ENCODE measurements at regions not wholly inside any gene's neighbourhood (a gene's known extent, or its start where the extent isn't known, plus 50 kb on each side); places are given as distances from the start of the nearest gene placed in this dataset.

- no peak for DNase-seq
Observed at GRCh38 chrX:44040406-44040805, 67.2 kb upstream of the NDP start.

- no peak for DNase-seq
Observed at GRCh38 chrX:44039556-44039955, 66.4 kb upstream of the NDP start.

GRCh38 chrX:44036336-44036735 is 63.1 kb upstream of the NDP start:
- DNase-seq = no peak

DNA sequence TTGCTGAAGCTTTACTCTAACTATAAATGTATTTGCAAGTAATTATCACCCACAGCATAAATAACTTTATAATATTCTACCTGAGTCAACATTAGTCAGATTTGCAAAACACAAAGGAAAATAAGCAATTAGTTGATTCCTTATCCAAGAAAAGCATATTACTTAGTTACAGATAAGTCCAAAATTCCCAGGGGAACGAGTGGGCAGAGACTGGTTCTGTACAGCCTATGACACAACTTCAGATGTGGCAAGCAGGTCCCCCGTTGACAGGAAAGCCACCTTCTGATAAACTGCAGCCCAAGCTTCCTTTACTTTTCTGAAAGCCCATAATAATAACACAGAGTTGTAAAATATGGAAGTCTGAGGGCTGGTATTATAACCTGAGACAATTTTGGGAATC is 62.4 kb upstream of the NDP start:
- DNase-seq = no peak

- peak in 1 of 5 experiments; percentile 15 for DNase-seq
Observed at GRCh38 chrX:44032479-44032878, 59.3 kb upstream of the NDP start.

DNA sequence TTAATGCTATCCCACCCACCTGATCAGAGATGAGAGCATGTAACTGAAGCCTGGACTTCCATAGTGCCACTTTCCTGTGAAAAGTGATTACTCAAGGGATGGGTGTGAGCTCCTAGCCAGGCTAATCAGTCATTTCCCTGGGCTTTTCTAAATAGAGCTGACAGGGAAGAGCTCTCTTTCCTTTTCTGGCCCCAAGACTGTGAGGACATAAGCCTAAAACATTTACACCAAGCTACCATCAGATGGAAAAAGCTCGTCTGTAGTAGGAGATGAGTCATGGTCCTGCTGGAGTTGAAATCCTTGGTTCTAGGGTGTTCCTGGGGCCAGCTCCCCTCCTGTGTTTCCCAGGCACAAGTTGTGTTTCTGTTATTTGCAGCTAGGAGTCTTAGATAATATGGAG is 52.4 kb upstream of the NDP start:
- no peak for DNase-seq
